Hepatocyte (in vitro differentiated cells): ENCODE measurements at regions not wholly inside any gene's neighbourhood (a gene's known extent, or its start where the extent isn't known, plus 50 kb on each side); places are given as distances from the start of the nearest gene placed in this dataset.

ENCODE experiments used
- DNase-seq: peaks from one replicate; pipeline ENCODE4 v3.0.0-alpha.2; 2016; ENCODE audit warnings: low spot score
- H2AFZ ChIP-seq: fragments of 200-600 bp; sonication (generic); 2 replicates; pipeline ENCODE4 v1.6.0; 2016; ENCODE audit warnings: antibody characterized with exemption, mild to moderate bottlenecking
- H3K27ac ChIP-seq: fragments of 200-600 bp; sonication (generic); 2 replicates; pipeline ENCODE4 v1.5.1; 2016; ENCODE audit warnings: mild to moderate bottlenecking
- H3K27me3 ChIP-seq: fragments of 200-600 bp; sonication (generic); 2 replicates; pipeline ENCODE4 v1.6.1; 2016
- H3K36me3 ChIP-seq: fragments of 200-600 bp; sonication (generic); replicated peaks from 2 replicates; pipeline ENCODE4 v1.5.1; 2016; ENCODE audit warnings: low read depth; ENCODE audit not compliant: insufficient read depth
- H3K4me1 ChIP-seq: fragments of 200-600 bp; sonication (generic); 2 replicates; pipeline ENCODE4 v1.5.1; 2016; ENCODE audit warnings: mild to moderate bottlenecking, moderate library complexity; ENCODE audit not compliant: insufficient read depth
- H3K4me2 ChIP-seq: fragments of 200-600 bp; sonication (generic); 2 replicates; pipeline ENCODE4 v1.6.0; 2016
- H3K4me3 ChIP-seq: fragments of 200-600 bp; sonication (generic); 2 replicates; pipeline ENCODE4 v1.5.1; 2016; ENCODE audit warnings: mild to moderate bottlenecking
- H3K79me2 ChIP-seq: fragments of 200-600 bp; sonication (generic); 2 replicates; pipeline ENCODE4 v1.6.0; 2017; ENCODE audit warnings: mild to moderate bottlenecking
- H3K9me2 ChIP-seq: fragments of 200-600 bp; sonication (generic); replicated peaks from 2 replicates; pipeline ENCODE4 v1.6.0; 2017; ENCODE audit warnings: mild to moderate bottlenecking; ENCODE audit not compliant: insufficient read depth
- H3K9me3 ChIP-seq: fragments of 200-600 bp; sonication (generic); 2 replicates; pipeline ENCODE4 v1.5.1; 2016; ENCODE audit warnings: low read depth, mild to moderate bottlenecking
- H4K20me1 ChIP-seq: fragments of 200-600 bp; sonication (generic); 2 replicates; pipeline ENCODE4 v1.6.0; 2016; ENCODE audit warnings: mild to moderate bottlenecking; ENCODE audit not compliant: insufficient read depth, poor library complexity, severe bottlenecking
- CTCF ChIP-seq: fragments of 200-600 bp; sonication (generic); IDR thresholded peaks from 2 replicates; pipeline ENCODE4 v1.5.1; 2016; ENCODE audit warnings: antibody characterized with exemption, mild to moderate bottlenecking; ENCODE audit not compliant: poor library complexity
- EZH2 ChIP-seq: fragments of 200-600 bp; sonication (generic); IDR thresholded peaks from 2 replicates; pipeline ENCODE4 v1.6.1; 2016; ENCODE audit warnings: antibody characterized with exemption, mild to moderate bottlenecking, borderline replicate concordance
- EZH2phosphoT487 ChIP-seq: fragments of 200-600 bp; sonication (generic); IDR thresholded peaks from one replicate; pipeline ENCODE4 v1.6.1; 2018; ENCODE audit warnings: antibody characterized with exemption, mild to moderate bottlenecking, low read depth, moderate library complexity; ENCODE audit not compliant: unreplicated experiment, severe bottlenecking
- WGBS: methylation state at CpG from one replicate; pipeline ENCODE4 v1.1.6; 2016; ENCODE audit warnings: low lambda C conversion rate; ENCODE audit errors: missing lambda C conversion rate; 5-methylcytosine and 5-hydroxymethylcytosine counted together

DNA sequence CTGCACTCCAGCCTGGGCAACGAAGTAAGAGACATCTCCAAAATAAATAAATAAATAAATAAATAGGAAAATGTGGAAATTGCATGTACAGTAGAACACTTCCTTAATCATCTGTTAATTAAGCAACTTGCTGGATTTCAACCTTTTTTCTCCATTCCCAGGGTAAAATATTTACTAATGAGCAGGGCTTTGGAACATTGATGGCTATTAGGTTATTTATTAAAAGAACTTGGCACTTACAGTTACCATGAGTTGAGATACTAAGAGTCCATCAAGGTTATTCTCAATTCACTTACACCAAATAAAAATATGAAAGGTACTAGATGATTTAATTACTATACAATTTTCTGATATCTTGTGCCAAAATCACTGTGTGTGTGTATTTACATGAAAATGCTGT lies 607.1 kb downstream of the PCDH18 start:
- 100% methylated on average over 1 of the region's 1 CpG for WGBS
- Histone ChIP-seq H3K36me3 (no peaks in the 10 kb centered on the region), H3K4me2 (no peak overlapping the region), H3K27me3 (no peaks in the 10 kb centered on the region), H3K79me2 (no peaks in the 10 kb centered on the region), H4K20me1 (no peaks in the 10 kb centered on the region), H2AFZ (no peak overlapping the region), H3K9me3 (no peaks in the 10 kb centered on the region), H3K4me3 (no peak overlapping the region), H3K27ac (no peak overlapping the region), H3K9me2 (no peaks in the 10 kb centered on the region), H3K4me1 (no peaks in the 10 kb centered on the region)
- TF ChIP-seq CTCF = no peak
- no peak for TF ChIP-seq EZH2
- TF ChIP-seq EZH2phosphoT487 = no peak
- no peak for DNase-seq

DNA sequence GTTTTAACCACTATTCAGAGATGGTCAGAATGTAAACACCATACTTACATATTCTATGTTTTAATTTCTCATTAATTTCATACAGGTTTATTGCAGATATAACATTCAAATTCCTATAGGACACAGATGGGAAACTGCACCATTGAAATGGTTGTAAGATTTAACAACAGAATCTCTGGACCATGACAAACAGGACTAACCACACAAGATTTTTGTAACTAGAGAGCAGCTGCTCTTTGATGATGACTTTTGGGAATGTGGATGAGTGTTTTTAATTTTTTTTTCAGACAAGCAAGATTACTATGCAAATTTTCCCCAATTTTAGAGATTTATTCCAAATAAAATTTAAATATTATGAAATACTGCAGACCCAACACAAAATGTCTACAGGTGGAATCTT lies 610.2 kb downstream of the PCDH18 start:
- Histone ChIP-seq H4K20me1 (no peaks in the 10 kb centered on the region), H3K27me3 (no peaks in the 10 kb centered on the region), H3K79me2 (no peaks in the 10 kb centered on the region), H3K4me1 (no peaks in the 10 kb centered on the region), H2AFZ (no peak overlapping the region), H3K4me3 (no peak overlapping the region), H3K36me3 (no peaks in the 10 kb centered on the region), H3K9me2 (no peaks in the 10 kb centered on the region), H3K27ac (no peak overlapping the region), H3K9me3 (no peaks in the 10 kb centered on the region), H3K4me2 (no peak overlapping the region)
- no peak for DNase-seq
- TF ChIP-seq CTCF (no peak), EZH2 (no peak), EZH2phosphoT487 (no peak)

DNA sequence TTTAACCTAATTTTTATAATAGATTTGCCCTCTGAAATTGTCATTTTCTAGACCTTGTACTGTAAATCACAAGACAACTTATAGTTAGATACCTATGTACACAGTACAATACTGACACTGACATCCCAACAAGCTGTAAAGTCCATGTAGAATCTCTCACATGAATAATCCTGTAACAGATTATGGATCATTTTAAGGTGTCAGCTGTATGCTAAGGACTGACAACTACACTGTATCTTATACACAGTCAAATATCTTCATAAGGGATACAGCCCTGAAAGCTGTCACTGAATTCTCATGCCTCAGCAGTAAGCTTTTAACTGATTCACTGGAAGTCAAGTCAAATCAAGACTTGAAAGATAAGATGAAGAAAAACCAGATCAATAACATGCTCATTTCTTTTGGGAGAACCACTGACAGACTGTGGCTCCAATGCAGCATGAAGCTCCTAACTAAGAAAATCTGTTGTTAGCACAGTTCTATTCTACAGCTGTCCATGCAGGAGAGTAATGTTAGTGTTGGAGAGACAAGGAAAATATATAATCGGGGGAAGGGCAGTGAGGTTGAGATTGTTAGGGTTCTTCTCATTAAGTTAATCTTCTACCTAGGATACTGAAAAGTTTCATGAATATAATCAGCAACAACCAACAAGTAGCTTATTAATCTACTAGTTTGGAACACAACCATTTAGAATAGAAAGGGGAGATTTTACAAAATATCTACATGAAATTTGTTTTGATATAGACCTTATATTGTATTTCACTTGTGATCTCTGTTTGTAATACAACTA lies 612.0 kb downstream of the PCDH18 start:
- Histone ChIP-seq H2AFZ (no peak overlapping the region), H3K9me2 (no peaks in the 10 kb centered on the region), H3K4me1 (no peaks in the 10 kb centered on the region), H3K36me3 (no peaks in the 10 kb centered on the region), H3K9me3 (no peaks in the 10 kb centered on the region), H3K27ac (no peak overlapping the region), H3K4me3 (no peak overlapping the region), H4K20me1 (no peaks in the 10 kb centered on the region), H3K79me2 (no peaks in the 10 kb centered on the region), H3K27me3 (no peaks in the 10 kb centered on the region), H3K4me2 (no peak overlapping the region)
- no peak for TF ChIP-seq CTCF
- no peak for TF ChIP-seq EZH2
- no peak for TF ChIP-seq EZH2phosphoT487
- no peak for DNase-seq
- WGBS = 100% methylated on average over 1 of the region's 1 CpG

- H3K27me3 ChIP-seq = no peaks in the 10 kb centered on the region
- 100% methylated on average over 4 of the region's 4 CpGs for WGBS
Measured at GRCh38 chr4:136918772-136919171, 613.5 kb downstream of the PCDH18 start.

More at GRCh38 chr4:136918772-136919171, 613.5 kb downstream of the PCDH18 start:
- Histone ChIP-seq H3K36me3 (no peaks in the 10 kb centered on the region), H3K4me3 (no peak overlapping the region), H3K9me3 (no peaks in the 10 kb centered on the region), H3K27ac (no peak overlapping the region), H4K20me1 (no peaks in the 10 kb centered on the region), H2AFZ (no peak overlapping the region), H3K4me1 (no peaks in the 10 kb centered on the region), H3K9me2 (no peaks in the 10 kb centered on the region), H3K4me2 (no peak overlapping the region), H3K79me2 (no peaks in the 10 kb centered on the region)
- no peak for DNase-seq
- TF ChIP-seq EZH2phosphoT487 = no peak
- no peak for TF ChIP-seq EZH2
- no peak for TF ChIP-seq CTCF
